Muscle layer of duodenum (tissue), 2 donors: ENCODE measurements at regions not wholly inside any gene's neighbourhood (a gene's known extent, or its start where the extent isn't known, plus 50 kb on each side); places are given as distances from the start of the nearest gene placed in this dataset.

Source experiments
- H3K27ac ChIP-seq: one replicate; pipeline ENCODE4 v1.7.0; 2013; ENCODE audit warnings: mild to moderate bottlenecking, low read length
- H3K27me3 ChIP-seq: one replicate; pipeline ENCODE4 v1.7.0; 2013; ENCODE audit warnings: low read depth, mild to moderate bottlenecking, control low read depth, low read length
- H3K36me3 ChIP-seq, 2 donors: one replicate each; pipeline ENCODE4 v1.7.0; 2013; ENCODE audit warnings: low read length in 2 of 2, control low read depth in 1 of 2, mild to moderate bottlenecking in 1 of 2; ENCODE audit not compliant: insufficient read depth in 2 of 2, control insufficient read depth in 1 of 2
- H3K4me1 ChIP-seq, 2 donors: one replicate each; pipeline ENCODE4 v1.7.0; 2013; ENCODE audit warnings: low read length in 2 of 2, mild to moderate bottlenecking in 2 of 2, control low read depth in 1 of 2, moderate library complexity in 1 of 2; ENCODE audit not compliant: insufficient read depth in 2 of 2, control insufficient read depth in 1 of 2
- H3K4me3 ChIP-seq, 2 donors: one replicate each; pipeline ENCODE4 v1.7.0; 2013; ENCODE audit warnings: low read length in 2 of 2, low read depth in 1 of 2, mild to moderate bottlenecking in 1 of 2
- H3K9me3 ChIP-seq, 2 donors: one replicate each; pipeline ENCODE4 v1.7.0; 2013; ENCODE audit warnings: low read length in 2 of 2, control low read depth in 1 of 2, mild to moderate bottlenecking in 1 of 2; ENCODE audit not compliant: control insufficient read depth in 1 of 2
- donor health status: healthy.

- Histone ChIP-seq H3K4me3 (no peak overlapping the region), H3K4me1 (no peaks in the 10 kb centered on the region), H3K27ac (no peak overlapping the region), H3K9me3 (no peaks in the 10 kb centered on the region), H3K36me3 (no peaks in the 10 kb centered on the region), H3K27me3 (no peaks in the 10 kb centered on the region)
These were observed 210.5 kb downstream of the ZIC4 start for GRCh38 chr3:147195887-147196286.

GRCh38 chr3:147191795-147192385 is 214.5 kb downstream of the ZIC4 start:
- no peaks in the 10 kb centered on the region for H3K4me1 ChIP-seq
- no peaks in the 10 kb centered on the region for H3K36me3 ChIP-seq
- no peaks in the 10 kb centered on the region for H3K9me3 ChIP-seq
- no peak overlapping the region for H3K27ac ChIP-seq
- H3K4me3 ChIP-seq, result no peak overlapping the region
- H3K27me3 ChIP-seq, result no peaks in the 10 kb centered on the region

GRCh38 chr3:147189016-147189415 is 217.3 kb downstream of the ZIC4 start:
- Histone ChIP-seq H3K27me3 (no peaks in the 10 kb centered on the region), H3K27ac (no peak overlapping the region), H3K4me3 (no peak overlapping the region), H3K9me3 (no peaks in the 10 kb centered on the region), H3K36me3 (no peaks in the 10 kb centered on the region), H3K4me1 (no peaks in the 10 kb centered on the region)

- no peaks in the 10 kb centered on the region for H3K9me3 ChIP-seq
These were observed 218.7 kb downstream of the ZIC4 start for GRCh38 chr3:147187687-147188086.

GRCh38 chr3:147185781-147186180 is 220.6 kb downstream of the ZIC4 start:
- Histone ChIP-seq H3K9me3 (no peaks in the 10 kb centered on the region), H3K36me3 (no peaks in the 10 kb centered on the region), H3K4me3 (no peak overlapping the region), H3K27ac (no peak overlapping the region), H3K27me3 (no peaks in the 10 kb centered on the region), H3K4me1 (no peaks in the 10 kb centered on the region)

More at GRCh38 chr3:147187687-147188086, 218.7 kb downstream of the ZIC4 start:
- Histone ChIP-seq H3K27ac (no peak overlapping the region), H3K4me3 (no peak overlapping the region), H3K4me1 (no peaks in the 10 kb centered on the region), H3K36me3 (no peaks in the 10 kb centered on the region), H3K27me3 (no peaks in the 10 kb centered on the region)

- no peaks in the 10 kb centered on the region for H3K27me3 ChIP-seq
- no peaks in the 10 kb centered on the region for H3K9me3 ChIP-seq
- no peak overlapping the region for H3K27ac ChIP-seq
- H3K4me3 ChIP-seq, result no peak overlapping the region
- no peaks in the 10 kb centered on the region for H3K4me1 ChIP-seq
- H3K36me3 ChIP-seq, result no peaks in the 10 kb centered on the region
These were observed 221.5 kb downstream of the ZIC4 start for GRCh38 chr3:147184794-147185193.

GRCh38 chr3:147173257-147173656 is 233.1 kb downstream of the ZIC4 start:
- Histone ChIP-seq H3K27ac (no peak overlapping the region), H3K36me3 (no peaks in the 10 kb centered on the region), H3K27me3 (no peaks in the 10 kb centered on the region), H3K9me3 (no peaks in the 10 kb centered on the region), H3K4me1 (no peaks in the 10 kb centered on the region), H3K4me3 (no peak overlapping the region)

- Histone ChIP-seq H3K27me3 (no peaks in the 10 kb centered on the region), H3K4me1 (no peaks in the 10 kb centered on the region), H3K36me3 (no peaks in the 10 kb centered on the region), H3K9me3 (no peaks in the 10 kb centered on the region), H3K4me3 (no peak overlapping the region), H3K27ac (no peak overlapping the region)
These were observed 243.6 kb downstream of the ZIC4 start for GRCh38 chr3:147162743-147163142.

GRCh38 chr3:147161833-147162232 is 244.5 kb downstream of the ZIC4 start:
- Histone ChIP-seq H3K36me3 (no peaks in the 10 kb centered on the region), H3K4me3 (no peak overlapping the region), H3K9me3 (no peaks in the 10 kb centered on the region), H3K27ac (no peak overlapping the region), H3K4me1 (no peaks in the 10 kb centered on the region), H3K27me3 (no peaks in the 10 kb centered on the region)

GRCh38 chr3:147160984-147161383 is 245.4 kb downstream of the ZIC4 start:
- no peaks in the 10 kb centered on the region for H3K27me3 ChIP-seq
- no peak overlapping the region for H3K27ac ChIP-seq
- no peaks in the 10 kb centered on the region for H3K36me3 ChIP-seq
- no peak overlapping the region for H3K4me3 ChIP-seq
- no peaks in the 10 kb centered on the region for H3K4me1 ChIP-seq
- H3K9me3 ChIP-seq, result peaks cover 0 to 1% of the 10 kb centered on the region in 2 donors

- Histone ChIP-seq H3K4me3 (no peak overlapping the region), H3K9me3 (peaks cover 0 to 3% of the 10 kb centered on the region in 2 donors), H3K27ac (no peak overlapping the region), H3K4me1 (no peaks in the 10 kb centered on the region), H3K27me3 (no peaks in the 10 kb centered on the region), H3K36me3 (no peaks in the 10 kb centered on the region)
These were observed 247.2 kb downstream of the ZIC4 start for GRCh38 chr3:147159141-147159540.

GRCh38 chr3:147157631-147158030 is 248.7 kb downstream of the ZIC4 start:
- Histone ChIP-seq H3K27me3 (no peaks in the 10 kb centered on the region), H3K4me1 (no peaks in the 10 kb centered on the region), H3K9me3 (peaks cover 0 to 3% of the 10 kb centered on the region in 2 donors), H3K4me3 (no peak overlapping the region), H3K36me3 (no peaks in the 10 kb centered on the region), H3K27ac (no peak overlapping the region)
